HG02642 (cell line): ENCODE measurements at regions not wholly inside any gene's neighbourhood (a gene's known extent, or its start where the extent isn't known, plus 50 kb on each side); places are given as distances from the start of the nearest gene placed in this dataset.

Experiments used
- ATAC-seq: cut with Tn5 transposase; IDR thresholded peaks from one replicate; pipeline ENCODE4 v1.9.1; 2021; ENCODE audit warnings: mild to moderate bottlenecking; ENCODE audit not compliant: unreplicated experiment, poor library complexity

DNA sequence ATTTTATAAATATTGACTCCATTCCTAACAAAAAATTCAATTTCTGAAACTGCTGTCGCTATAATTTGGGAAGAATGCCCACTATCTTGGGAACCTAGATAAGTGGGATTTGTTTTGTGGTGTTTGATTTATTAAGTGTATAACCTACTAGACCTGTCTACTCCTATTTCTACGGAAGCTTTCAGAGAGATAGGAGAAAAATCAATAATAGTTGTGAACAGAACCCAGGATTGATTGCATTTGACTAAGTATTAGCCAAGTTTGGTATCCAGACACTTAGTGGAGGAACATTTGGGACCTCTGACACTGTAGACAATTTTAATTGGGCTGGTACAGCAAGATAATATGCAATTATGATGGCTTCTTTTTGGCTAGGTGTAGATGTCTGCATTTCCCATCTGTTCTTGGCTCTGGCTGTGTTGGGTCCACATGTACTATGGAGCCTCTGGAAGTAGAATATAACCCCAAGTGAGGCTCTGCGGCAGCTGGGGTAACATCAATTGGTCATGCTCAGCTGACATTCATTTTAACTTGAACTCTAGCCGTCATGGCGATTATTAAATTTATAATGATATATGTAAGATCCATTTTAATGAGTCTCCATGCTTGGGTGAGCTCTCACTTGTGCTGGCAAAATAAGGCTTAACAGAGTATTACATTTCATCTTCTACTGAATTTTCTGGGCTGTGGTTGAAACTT, 111.5 kb upstream of the E2F8 start:
- ATAC-seq = no peak

- ATAC-seq = no peak
Observed at GRCh38 chr11:19351426-19351825, 110.7 kb upstream of the E2F8 start.

GRCh38 chr11:19350160-19350559, 109.4 kb upstream of the E2F8 start:
- no peak for ATAC-seq

GRCh38 chr11:19349340-19350025, 108.7 kb upstream of the E2F8 start:
- no peak for ATAC-seq

- ATAC-seq = no peak
Observed at GRCh38 chr11:19347911-19348310, 107.2 kb upstream of the E2F8 start.

DNA sequence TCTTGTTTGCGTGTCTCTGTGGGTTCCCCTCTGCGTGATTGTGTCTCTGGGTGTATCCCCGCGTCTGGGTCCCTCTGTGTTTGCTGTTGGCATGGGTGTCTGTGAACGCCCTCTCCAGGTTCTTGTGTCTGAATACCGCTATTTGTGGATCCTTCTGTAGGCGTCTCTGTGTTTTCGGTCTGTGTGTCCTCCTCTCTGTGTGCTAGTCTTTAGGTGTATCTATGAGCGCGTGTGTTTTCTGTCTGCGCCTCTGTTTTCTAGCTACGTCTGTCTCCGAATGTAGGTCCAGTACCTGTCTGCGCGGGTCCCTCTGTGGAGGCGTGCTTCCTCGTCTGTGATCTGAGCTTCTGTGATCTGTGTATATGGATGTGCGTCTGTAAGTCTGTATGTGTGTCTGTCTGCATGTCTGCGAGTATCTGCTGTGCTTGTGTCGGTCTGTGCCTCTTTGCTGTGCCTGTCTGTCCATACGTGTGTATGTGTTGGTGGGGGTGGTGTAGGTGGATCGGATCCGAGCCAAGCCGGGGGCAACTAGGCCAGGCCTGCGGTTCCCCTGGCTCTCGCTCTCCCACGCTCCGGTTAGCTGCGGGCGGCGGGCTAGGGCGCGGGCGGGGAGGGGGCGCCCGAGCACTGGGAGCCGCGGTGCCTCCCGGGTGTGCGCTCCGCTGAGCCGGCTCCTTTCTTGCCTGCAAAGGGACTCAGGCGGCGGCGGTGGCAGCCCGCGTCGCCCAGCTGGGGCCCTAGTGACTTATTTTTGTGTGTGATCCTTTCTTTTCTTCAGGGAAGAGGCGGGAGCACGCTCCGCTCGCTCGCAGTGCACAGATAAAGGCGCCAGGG, 105.3 kb upstream of the E2F8 start:
- peak; percentile 47 for ATAC-seq

- peak; percentile 36 for ATAC-seq
Observed at GRCh38 chr11:19345519-19345847, 104.7 kb upstream of the E2F8 start.

- ATAC-seq = peak; percentile 49
Observed at GRCh38 chr11:19344661-19345518, 104.1 kb upstream of the E2F8 start.

DNA sequence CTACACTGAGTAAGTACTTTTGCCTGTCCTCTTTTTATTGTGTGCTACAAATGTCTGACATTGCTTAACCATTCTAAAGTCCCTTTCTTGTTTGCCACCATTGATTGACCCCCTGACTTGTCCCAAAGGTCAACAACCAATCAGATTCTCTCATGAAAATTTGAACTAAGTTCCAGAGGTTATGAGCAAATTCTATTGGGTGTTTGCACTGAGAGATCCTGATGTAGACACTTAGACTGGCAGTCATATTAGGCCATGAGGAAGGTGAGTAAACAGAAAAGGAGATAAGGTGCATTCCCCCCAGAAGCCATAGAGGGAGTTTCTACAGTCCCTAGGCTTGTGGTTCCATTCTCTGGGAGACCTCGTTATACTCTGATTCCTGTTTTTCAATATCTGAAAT, 101.3 kb upstream of the E2F8 start:
- no peak for ATAC-seq

GRCh38 chr11:19338375-19338774, 97.6 kb upstream of the E2F8 start:
- no peak for ATAC-seq

DNA sequence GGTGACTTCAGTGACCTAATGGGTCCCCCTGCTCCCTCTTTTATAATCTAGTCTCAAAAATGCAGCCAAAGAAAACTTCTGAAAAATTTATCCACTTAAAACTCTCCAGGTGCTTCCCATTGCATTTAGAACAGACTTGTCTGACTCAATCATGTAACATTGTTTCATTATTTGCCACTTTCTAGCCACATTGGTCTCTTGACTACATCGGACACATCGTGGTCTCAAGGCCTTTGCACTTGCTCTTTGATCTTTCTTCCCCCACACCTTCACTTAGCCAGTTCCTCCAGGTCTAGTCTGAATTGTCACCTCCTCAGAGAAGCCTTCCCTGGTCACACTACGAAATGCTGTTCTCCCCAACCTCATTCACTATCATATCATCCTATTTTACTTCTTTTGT, 97.0 kb upstream of the E2F8 start:
- no peak for ATAC-seq

- ATAC-seq = no peak
Observed at GRCh38 chr11:19336331-19336730, 95.6 kb upstream of the E2F8 start.

- peak; percentile 76 for ATAC-seq
Observed at GRCh38 chr11:19332476-19332875, 91.7 kb upstream of the E2F8 start.

DNA sequence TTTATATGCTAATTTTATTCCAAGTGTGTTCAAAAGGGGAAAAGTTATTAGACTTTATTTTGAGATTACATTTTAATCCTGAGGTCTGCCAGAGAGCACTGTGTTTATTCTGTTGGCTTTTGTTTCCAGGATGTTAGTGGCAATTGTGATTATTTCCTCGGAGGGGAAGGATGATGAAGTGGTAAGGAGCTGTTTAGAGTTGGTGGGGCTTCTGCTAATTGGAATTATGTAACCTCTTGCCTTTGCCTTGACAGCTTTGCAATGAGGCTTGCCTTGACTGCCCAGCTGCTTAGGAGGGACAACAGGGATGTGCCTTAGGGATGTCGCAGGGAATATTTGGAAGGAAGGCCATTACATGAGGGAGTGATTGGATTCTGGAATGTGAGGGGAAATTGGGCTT, 89.7 kb upstream of the E2F8 start:
- no peak for ATAC-seq

DNA sequence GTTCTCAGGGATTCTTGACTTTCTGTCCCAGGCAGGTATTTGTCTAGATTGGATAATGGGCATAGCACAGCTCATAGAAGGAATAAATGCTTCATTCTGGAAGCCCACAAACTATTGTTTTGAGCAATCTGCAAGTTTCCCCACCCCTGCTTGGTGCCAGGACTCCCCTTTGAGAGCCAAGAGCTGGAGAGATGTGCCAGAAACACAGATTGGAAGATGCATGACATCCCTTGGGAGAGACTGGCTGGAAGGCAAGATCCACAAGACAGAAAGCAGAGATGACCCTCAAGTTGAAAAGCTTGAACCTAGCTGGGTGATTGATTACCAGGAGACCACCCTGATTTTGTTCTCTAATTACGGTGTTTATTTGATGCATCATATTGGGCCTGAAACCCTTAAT, 89.2 kb upstream of the E2F8 start:
- ATAC-seq = no peak

DNA sequence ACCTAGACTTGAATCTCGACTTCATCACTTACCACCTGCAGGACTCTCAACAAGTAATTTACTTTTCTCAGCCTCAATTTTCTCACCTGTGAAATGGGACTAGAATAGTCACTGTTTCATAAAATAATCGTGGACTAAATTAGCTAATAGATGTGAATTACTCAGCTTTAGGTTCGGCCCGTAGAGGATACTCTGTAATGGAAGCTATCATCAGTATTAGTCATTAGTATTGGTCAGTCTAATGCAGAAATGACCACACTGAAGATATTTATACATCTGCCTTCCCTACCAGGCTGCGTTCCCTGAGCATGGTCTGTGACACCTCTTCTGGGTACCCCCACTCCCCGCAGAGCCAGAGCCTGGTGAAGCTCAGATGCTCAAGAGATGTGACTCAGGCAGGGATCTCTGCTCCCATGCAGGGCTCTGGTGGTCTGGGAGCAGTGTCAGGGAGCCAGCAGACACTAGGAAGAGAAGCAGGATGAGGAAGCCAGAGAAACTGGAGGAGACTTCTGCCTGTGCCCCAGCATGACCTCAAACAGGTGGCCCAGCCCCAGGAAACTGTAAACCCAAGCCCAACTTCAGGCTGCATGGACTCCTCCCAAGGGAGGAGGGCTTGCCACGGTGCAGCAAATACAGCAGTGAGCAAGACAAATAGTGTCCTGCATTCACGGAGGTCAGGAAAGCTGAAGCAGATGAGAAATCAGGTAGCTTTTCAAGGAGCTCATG, 88.0 kb upstream of the E2F8 start:
- no peak for ATAC-seq

- no peak for ATAC-seq
Observed at GRCh38 chr11:19327280-19327679, 86.5 kb upstream of the E2F8 start.

- no peak for ATAC-seq
Observed at GRCh38 chr11:19326499-19326898, 85.8 kb upstream of the E2F8 start.

- no peak for ATAC-seq
Observed at GRCh38 chr11:19323502-19323901, 82.8 kb upstream of the E2F8 start.

DNA sequence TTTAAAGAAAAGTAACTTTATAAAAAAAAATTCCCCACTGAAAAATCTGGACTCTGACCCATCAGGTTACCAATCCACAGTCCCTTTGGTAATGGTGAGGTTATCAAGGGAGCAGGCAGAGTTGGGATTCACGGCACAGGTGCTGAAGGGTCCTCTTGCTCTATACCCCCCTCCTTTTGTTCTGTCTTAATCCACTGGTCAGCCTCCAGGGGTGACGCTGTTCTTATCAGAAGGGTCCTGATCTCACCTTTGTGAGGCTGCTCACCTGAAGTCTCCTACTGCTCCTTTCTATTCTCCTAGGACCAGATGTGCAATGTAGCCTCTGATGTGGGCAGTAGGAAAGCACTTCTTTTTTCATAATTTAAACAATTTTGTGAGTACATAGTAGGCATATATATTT, 80.6 kb upstream of the E2F8 start:
- no peak for ATAC-seq
